Activated CD8-positive, alpha-beta T cell treated with anti-CD3 and anti-CD28 coated beads for 36 hours (primary cell): ENCODE measurements at regions not wholly inside any gene's neighbourhood (a gene's known extent, or its start where the extent isn't known, plus 50 kb on each side); places are given as distances from the start of the nearest gene placed in this dataset.

Source experiments
- ATAC-seq: fragments of 200-7000 bp; cut with Tn5 transposase; one replicate; pipeline ENCODE4 v1.10.0; 2021; ENCODE audit warnings: mild to moderate bottlenecking, moderate library complexity
- CTCF ChIA-PET: fragments of 350-600 bp; sonication (Branson Sonifier 250); formaldehyde crosslinking; loops from one replicate; lab custom pipeline; 2021; ENCODE audit warnings: antibody characterized with exemption; lab: Charles Lee
- POLR2A ChIA-PET: fragments of 350-600 bp; sonication (Branson Sonifier 250); formaldehyde crosslinking; loops from one replicate; lab custom pipeline; 2021; ENCODE audit warnings: antibody characterized with exemption; lab: Charles Lee
- DNase-seq: peaks from one replicate; pipeline ENCODE4 v3.0.0-alpha.2; 2020
- H3K27ac Mint-ChIP-seq: one replicate; pipeline ENCODE4 v1.8.0; 2021; ENCODE audit warnings: mild to moderate bottlenecking, mixed read lengths
- H3K27me3 Mint-ChIP-seq: one replicate; pipeline ENCODE4 v1.8.0; 2021; ENCODE audit warnings: mixed read lengths
- H3K36me3 Mint-ChIP-seq: one replicate; pipeline ENCODE4 v1.8.0; 2021; ENCODE audit warnings: low read depth, mixed read lengths
- H3K4me1 Mint-ChIP-seq: one replicate; pipeline ENCODE4 v1.8.0; 2021; ENCODE audit warnings: low read depth, mixed read lengths
- H3K4me3 Mint-ChIP-seq: one replicate; pipeline ENCODE4 v1.8.0; 2021; ENCODE audit warnings: mild to moderate bottlenecking, moderate library complexity, mixed read lengths
- H3K9me3 Mint-ChIP-seq: one replicate; pipeline ENCODE4 v1.8.0; 2021; ENCODE audit warnings: mixed read lengths
- CTCF ChIP-seq: fragments of 200-600 bp; IDR thresholded peaks from one replicate; pipeline ENCODE4 v1.8.0; 2022; ENCODE audit warnings: antibody characterized with exemption, mild to moderate bottlenecking
- intact Hi-C: fragments of 100-400 bp; cut with micrococcal nuclease; formaldehyde crosslinking; loops from one replicate; pipeline ENCODE4 v1.10.0; 2022

- Mint-ChIP-seq H3K27me3 (peaks cover 5% of the 10 kb centered on the region), H3K4me1 (no peaks in the 10 kb centered on the region), H3K4me3 (no peak overlapping the region), H3K36me3 (no peaks in the 10 kb centered on the region), H3K9me3 (no peaks in the 10 kb centered on the region), H3K27ac (no peak overlapping the region)
- DNase-seq: no peak
- no peak for TF ChIP-seq CTCF
- no peak for ATAC-seq
- ChIA-PET POLR2A (no interaction called here), CTCF (interaction anchor here (0.7 kb wide), 1 partner anchor 77 kb away, joined by 3 read pairs; no protein-coding TSS in a partner anchor)
- intact Hi-C loops: no loop called here
Observed at GRCh38 chr6:139965393-139965792, 590.9 kb upstream of the CITED2 start.

GRCh38 chr6:139964737-139965136 is 590.3 kb upstream of the CITED2 start:
- ChIA-PET CTCF (interaction anchor here (0.7 kb wide), 1 partner anchor 132 kb away, joined by 3 read pairs; no protein-coding TSS in a partner anchor), POLR2A (no interaction called here)
- H3K9me3 Mint-ChIP-seq: no peaks in the 10 kb centered on the region
- intact Hi-C loops: no loop called here
- no peaks in the 10 kb centered on the region for H3K36me3 Mint-ChIP-seq
- TF ChIP-seq CTCF: no peak
- DNase-seq (no peak), ATAC-seq (no peak)
- no peak overlapping the region for H3K27ac Mint-ChIP-seq
- no peak overlapping the region for H3K4me3 Mint-ChIP-seq
- no peaks in the 10 kb centered on the region for H3K4me1 Mint-ChIP-seq
- no peaks in the 10 kb centered on the region for H3K27me3 Mint-ChIP-seq

GRCh38 chr6:139962654-139963347 is 588.4 kb upstream of the CITED2 start:
- POLR2A ChIA-PET: no interaction called here
- no peaks in the 10 kb centered on the region for H3K9me3 Mint-ChIP-seq

GRCh38 chr6:139961190-139961589 is 586.7 kb upstream of the CITED2 start:
- no peaks in the 10 kb centered on the region for H3K4me1 Mint-ChIP-seq
- ChIA-PET POLR2A (no interaction called here), CTCF (no interaction called here)
- DNase-seq (no peak), ATAC-seq (no peak)
- no peak for TF ChIP-seq CTCF
- no peaks in the 10 kb centered on the region for H3K9me3 Mint-ChIP-seq
- intact Hi-C loops: no loop called here
- no peak overlapping the region for H3K27ac Mint-ChIP-seq
- H3K36me3 Mint-ChIP-seq: no peaks in the 10 kb centered on the region
- peaks cover 2% of the 10 kb centered on the region for H3K27me3 Mint-ChIP-seq
- H3K4me3 Mint-ChIP-seq: no peak overlapping the region

More at GRCh38 chr6:139962654-139963347, 588.4 kb upstream of the CITED2 start:
- no peaks in the 10 kb centered on the region for H3K4me1 Mint-ChIP-seq
- peaks cover 2% of the 10 kb centered on the region for H3K27me3 Mint-ChIP-seq
- no peak for ATAC-seq
- intact Hi-C loops: no loop called here
- DNase-seq: peak; percentile 1
- H3K36me3 Mint-ChIP-seq: no peaks in the 10 kb centered on the region
- no peak for TF ChIP-seq CTCF
- H3K27ac Mint-ChIP-seq: no peak overlapping the region
- CTCF ChIA-PET: no interaction called here
- H3K4me3 Mint-ChIP-seq: no peak overlapping the region

GRCh38 chr6:139960671-139961070 is 586.2 kb upstream of the CITED2 start:
- Mint-ChIP-seq H3K27me3 (peaks cover 2% of the 10 kb centered on the region), H3K4me3 (no peak overlapping the region), H3K4me1 (no peaks in the 10 kb centered on the region), H3K27ac (no peak overlapping the region), H3K36me3 (no peaks in the 10 kb centered on the region), H3K9me3 (no peaks in the 10 kb centered on the region)
- ChIA-PET POLR2A (interaction anchor here (0.7 kb wide), 1 partner anchor 189 kb away, joined by 4 read pairs; no protein-coding TSS in a partner anchor), CTCF (no interaction called here)
- ATAC-seq (no peak), DNase-seq (no peak)
- no peak for TF ChIP-seq CTCF
- intact Hi-C loops: no loop called here
